H1 (cell line): ENCODE measurements at regions not wholly inside any gene's neighbourhood (a gene's known extent, or its start where the extent isn't known, plus 50 kb on each side); places are given as distances from the start of the nearest gene placed in this dataset.

ENCODE experiments used
- CTCF ChIA-PET: fragments of 300-600 bp; sonication (Branson Sonifier 250); formaldehyde crosslinking; loops from one replicate; lab custom pipeline; 2021; ENCODE audit not compliant: partially characterized antibody; lab: Charles Lee
- POLR2A ChIA-PET: fragments of 300-600 bp; sonication (Branson Sonifier 250); formaldehyde crosslinking; loops from one replicate; lab custom pipeline; 2021; ENCODE audit warnings: inconsistent platforms; ENCODE audit not compliant: partially characterized antibody; lab: Charles Lee
- DNase-seq, 2 experiments: peaks; one replicate each; pipeline versions ENCODE4 v3.0.0 to v3.0.0-alpha.2; 2010 to 2022; ENCODE audit warnings: low spot score in 2 of 2, low read depth in 1 of 2, mixed read lengths in 1 of 2
- FAIRE-seq: peaks from 2 replicates; lab custom pipeline; 2011; peaks lifted over from hg19 to GRCh38; lab: Jason Lieb, UNC
- H2AFZ ChIP-seq: 2 replicates; pipeline ENCODE4 v1.8.1; 2012; ENCODE audit warnings: low read length, inconsistent platforms
- H2AK5ac ChIP-seq: 2 replicates; pipeline ENCODE4 v1.6.1; 2013; ENCODE audit warnings: low read depth, low read length
- H2BK120ac ChIP-seq: replicated peaks from 2 replicates; pipeline ENCODE3; 2013; ENCODE audit warnings: low read depth, low read length, inconsistent platforms
- H2BK12ac ChIP-seq: 2 replicates; pipeline ENCODE4 v1.6.1; 2013; ENCODE audit warnings: low read depth, low read length
- H2BK15ac ChIP-seq: 2 replicates; pipeline ENCODE4 v1.6.1; 2013; ENCODE audit warnings: low read length
- H2BK20ac ChIP-seq: 2 replicates; pipeline ENCODE4 v1.6.1; 2013; ENCODE audit warnings: low read length
- H2BK5ac ChIP-seq: 2 replicates; pipeline ENCODE4 v1.6.1; 2013; ENCODE audit warnings: low read depth, low read length
- H3K14ac ChIP-seq: 2 replicates; pipeline ENCODE4 v1.6.1; 2013; ENCODE audit warnings: inconsistent platforms; ENCODE audit not compliant: insufficient read length
- H3K18ac ChIP-seq: 2 replicates; pipeline ENCODE4 v1.6.1; 2013; ENCODE audit warnings: low read length; ENCODE audit errors: extremely low read depth
- H3K23ac ChIP-seq: 2 replicates; pipeline ENCODE4 v1.6.1; 2013; ENCODE audit warnings: inconsistent platforms; ENCODE audit not compliant: insufficient read length
- H3K23me2 ChIP-seq: 2 replicates; pipeline ENCODE4 v1.6.1; 2013; ENCODE audit warnings: low read depth, low read length
- H3K27ac ChIP-seq: 2 replicates; pipeline ENCODE4 v1.6.1; 2011; ENCODE audit warnings: low read depth, low read length, inconsistent platforms
- H3K27me3 ChIP-seq, 4 experiments: replicated peaks in 1 of 4; 1 replicate in 1 of 4; 2 replicates in 3 of 4; pipeline versions ENCODE4 v1.6.1 to v1.8.1; 2011 to 2013; ENCODE audit warnings: low read length in 3 of 4, mild to moderate bottlenecking in 3 of 4, inconsistent platforms in 2 of 4, mixed read lengths in 2 of 4, moderate library complexity in 1 of 4; ENCODE audit not compliant: control insufficient read depth in 3 of 4, insufficient read depth in 3 of 4; ENCODE audit errors: extremely low read depth in 1 of 4
- H3K36me3 ChIP-seq, 4 experiments: 2 replicates each; pipeline versions ENCODE4 v1.6.1 to v1.8.1; 2011 to 2013; ENCODE audit warnings: mild to moderate bottlenecking in 4 of 4, low read length in 3 of 4, moderate library complexity in 2 of 4, control low read depth in 1 of 4, inconsistent platforms in 1 of 4; ENCODE audit not compliant: insufficient read depth in 4 of 4, control insufficient read depth in 2 of 4
- H3K4ac ChIP-seq: replicated peaks from 2 replicates; pipeline ENCODE3; 2013; ENCODE audit warnings: low read length, low read depth, mixed read lengths, inconsistent platforms; ENCODE audit not compliant: insufficient read length
- H3K4me1 ChIP-seq, 4 experiments: replicated peaks in 1 of 4; 1 replicate in 1 of 4; 2 replicates in 3 of 4; pipeline versions ENCODE4 v1.6.1 to v1.8.1; 2011 to 2013; ENCODE audit warnings: low read length in 3 of 4, inconsistent platforms in 2 of 4, mixed read lengths in 1 of 4; ENCODE audit not compliant: insufficient read depth in 4 of 4, control insufficient read depth in 3 of 4
- H3K4me2 ChIP-seq, 2 experiments: 2 replicates each; pipeline versions ENCODE4 v1.6.1 to v1.8.1; 2011 to 2013; ENCODE audit warnings: low read depth in 2 of 2, low read length in 2 of 2, control low read depth in 1 of 2, inconsistent platforms in 1 of 2, mild to moderate bottlenecking in 1 of 2; ENCODE audit not compliant: insufficient read depth in 1 of 2
- H3K4me3 ChIP-seq, 4 experiments: fragments of 200-600, 300-600 bp in 1 of 4; sonication (generic), shearing (Covaris generic), sonication (Bioruptor Twin) in 1 of 4; 2 replicates each; pipeline versions ENCODE4 v1.5.1 to v1.8.1; 2011 to 2016; ENCODE audit warnings: low read length in 4 of 4, low read depth in 3 of 4, control low read depth in 2 of 4, inconsistent platforms in 2 of 4, mild to moderate bottlenecking in 2 of 4, mixed read lengths in 1 of 4, moderate library complexity in 1 of 4; ENCODE audit not compliant: insufficient read depth in 2 of 4; ENCODE audit errors: extremely low read depth in 1 of 4
- H3K56ac ChIP-seq: replicated peaks from 2 replicates; pipeline ENCODE3; 2013; ENCODE audit warnings: low read depth, mild to moderate bottlenecking, mixed read lengths, low read length, inconsistent platforms; ENCODE audit not compliant: insufficient read length
- H3K79me1 ChIP-seq: 2 replicates; pipeline ENCODE4 v1.6.1; 2013; ENCODE audit warnings: low read depth, low read length, control low read depth
- H3K79me2 ChIP-seq, 2 experiments: 2 replicates each; pipeline versions ENCODE4 v1.6.1 to v1.8.1; 2012 to 2013; ENCODE audit warnings: low read length in 2 of 2, mild to moderate bottlenecking in 2 of 2, inconsistent platforms in 1 of 2; ENCODE audit not compliant: insufficient read depth in 2 of 2, control insufficient read depth in 1 of 2
- H3K9ac ChIP-seq, 4 experiments: replicated peaks in 1 of 4; 1 replicate in 1 of 4; 2 replicates in 3 of 4; pipeline versions ENCODE4 v1.6.1 to v1.8.1; 2011 to 2013; ENCODE audit warnings: low read depth in 3 of 4, low read length in 3 of 4, control low read depth in 2 of 4, mild to moderate bottlenecking in 2 of 4, moderate library complexity in 2 of 4, inconsistent platforms in 1 of 4; ENCODE audit errors: extremely low read depth in 1 of 4
- H3K9me3 ChIP-seq, 2 experiments: 2 replicates each; pipeline versions ENCODE4 v1.6.1 to v1.8.1; 2012 to 2013; ENCODE audit warnings: mild to moderate bottlenecking in 2 of 2, moderate library complexity in 2 of 2, control low read depth in 1 of 2, inconsistent platforms in 1 of 2, low read depth in 1 of 2, low read length in 1 of 2, mixed read lengths in 1 of 2; ENCODE audit not compliant: insufficient read depth in 2 of 2
- H4K20me1 ChIP-seq, 2 experiments: replicated peaks in 1 of 2; 2 replicates each; pipeline versions ENCODE3 to v1.8.1; 2011 to 2013; ENCODE audit warnings: inconsistent platforms in 2 of 2, low read length in 2 of 2, mild to moderate bottlenecking in 1 of 2; ENCODE audit not compliant: insufficient read depth in 2 of 2, control insufficient read depth in 1 of 2
- H4K5ac ChIP-seq: 2 replicates; pipeline ENCODE4 v1.6.1; 2013; ENCODE audit warnings: low read length, low read depth, mixed read lengths, inconsistent platforms; ENCODE audit not compliant: insufficient read length
- H4K8ac ChIP-seq: 2 replicates; pipeline ENCODE4 v1.8.0; 2013; ENCODE audit warnings: mild to moderate bottlenecking, moderate library complexity, low read length, inconsistent platforms; ENCODE audit not compliant: insufficient read depth; ENCODE audit errors: extremely low read depth
- H4K91ac ChIP-seq: replicated peaks from 2 replicates; pipeline ENCODE3; 2013; ENCODE audit warnings: low read length, mixed read lengths, inconsistent platforms; ENCODE audit not compliant: insufficient read length
- BCL11A ChIP-seq, 2 experiments: IDR thresholded peaks; one replicate each; pipeline ENCODE4 v1.6.1; 2011; ENCODE audit warnings: low read depth in 2 of 2, low read length in 2 of 2, mild to moderate bottlenecking in 2 of 2
- BRCA1 ChIP-seq: IDR thresholded peaks from 2 replicates; pipeline ENCODE4 v1.6.1; 2012; ENCODE audit warnings: low read depth, low read length, improper control_type of control experiment
- CBX8 ChIP-seq: fragments of 300-800, 300-1000 bp; sonication (generic); IDR thresholded peaks from 2 replicates; pipeline ENCODE4 v1.7.1; 2016; ENCODE audit warnings: low read depth, low read length, borderline replicate concordance
- CREB1 ChIP-seq: IDR thresholded peaks from 2 replicates; pipeline ENCODE4 v1.6.1; 2012; ENCODE audit warnings: inconsistent platforms
- HDAC2 ChIP-seq, 2 experiments: fragments of 300-600 bp in 1 of 2; sonication (generic) in 1 of 2; IDR thresholded peaks; 2 replicates each; pipeline ENCODE4 v1.6.1; 2011 to 2012; ENCODE audit warnings: low read depth in 2 of 2, low read length in 2 of 2, mild to moderate bottlenecking in 2 of 2, moderate library complexity in 2 of 2, borderline replicate concordance in 1 of 2, inconsistent platforms in 1 of 2
- HDAC6 ChIP-seq: IDR thresholded peaks from one replicate; pipeline ENCODE4 v1.7.1; 2012; ENCODE audit warnings: low read depth, mild to moderate bottlenecking, inconsistent platforms, low read length, moderate library complexity
- JUND ChIP-seq: IDR thresholded peaks from 2 replicates; pipeline ENCODE4 v1.6.1; 2011; ENCODE audit warnings: mild to moderate bottlenecking, improper control_type of control experiment, low read length
- KDM4A ChIP-seq: IDR thresholded peaks from one replicate; pipeline ENCODE4 v1.7.1; 2012; ENCODE audit warnings: low read depth, mild to moderate bottlenecking, moderate library complexity, low read length, inconsistent platforms; ENCODE audit not compliant: severe bottlenecking
- MAFK ChIP-seq: IDR thresholded peaks from 2 replicates; pipeline ENCODE4 v1.6.1; 2012; ENCODE audit warnings: low read depth, mild to moderate bottlenecking, improper control_type of control experiment, low read length
- PHF8 ChIP-seq: fragments of 200-600 bp; sonication (generic); conservative IDR thresholded peaks from 2 replicates; pipeline ENCODE4 v1.7.1; 2012; ENCODE audit warnings: low read depth, mild to moderate bottlenecking, inconsistent platforms, low read length, moderate library complexity
- RXRA ChIP-seq: IDR thresholded peaks from 2 replicates; pipeline ENCODE4 v1.6.1; 2011; ENCODE audit warnings: low read depth, mild to moderate bottlenecking, low read length, moderate library complexity; ENCODE audit not compliant: insufficient read depth
- SIRT6 ChIP-seq: IDR thresholded peaks from one replicate; pipeline ENCODE4 v1.7.1; 2012; ENCODE audit warnings: low read length, inconsistent platforms
- SRF ChIP-seq: IDR thresholded peaks from 2 replicates; pipeline ENCODE4 v1.6.1; 2011; ENCODE audit warnings: mild to moderate bottlenecking, low read depth, low read length, moderate library complexity
- TAF1 ChIP-seq: IDR thresholded peaks from 2 replicates; pipeline ENCODE4 v1.6.1; 2011; ENCODE audit warnings: mild to moderate bottlenecking, low read depth, low read length
- TAF7 ChIP-seq: optimal IDR thresholded peaks from 2 replicates; pipeline ENCODE3; 2011; ENCODE audit warnings: low read depth, mild to moderate bottlenecking, inconsistent platforms, low read length, moderate library complexity, borderline replicate concordance
- TCF12 ChIP-seq: IDR thresholded peaks from 2 replicates; pipeline ENCODE4 v1.6.1; 2011; ENCODE audit warnings: low read depth, mild to moderate bottlenecking, low read length
- ZNF274 ChIP-seq: IDR thresholded peaks from 2 replicates; pipeline ENCODE4 v1.7.0; 2012; ENCODE audit warnings: low read length, borderline replicate concordance; ENCODE audit errors: extremely low read depth
- WGBS, 2 experiments: shearing (Covaris generic) in 1 of 2; methylation state at CpG; one replicate each; pipeline versions ENCODE4 v1.1.6 to v1.1.7; 2013 to 2015; ENCODE audit warnings: low lambda C conversion rate in 2 of 2, mixed read lengths in 2 of 2, inconsistent platforms in 1 of 2, low coverage in 1 of 2, missing lambda C conversion rate in 1 of 2; ENCODE audit not compliant: insufficient replicate concordance in 2 of 2, insufficient coverage in 1 of 2, insufficient read length in 1 of 2; ENCODE audit errors: extremely low coverage in 1 of 2, missing lambda C conversion rate in 1 of 2; 5-methylcytosine and 5-hydroxymethylcytosine counted together

DNA sequence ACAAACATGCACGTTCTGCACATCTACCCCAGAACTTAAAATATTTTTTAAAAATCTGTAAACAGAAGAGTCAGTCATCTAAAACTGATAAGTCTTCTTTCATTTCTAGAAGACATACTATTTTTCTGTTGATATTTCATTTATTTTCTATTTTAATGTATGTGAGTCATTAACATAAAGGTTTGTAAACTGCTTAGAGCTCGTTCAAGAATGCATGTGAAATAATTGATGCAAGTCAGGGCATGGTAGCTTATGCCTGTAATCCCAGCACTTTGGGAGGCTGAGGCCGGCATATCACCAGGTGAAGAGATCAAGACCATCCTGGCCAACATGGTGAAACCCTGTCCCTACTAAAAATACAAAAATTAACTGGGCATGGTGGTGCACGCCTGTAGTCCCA, 219.9 kb upstream of the HSFY2 start:
- Histone ChIP-seq H4K8ac (no peak overlapping the region), H2BK12ac (no peak overlapping the region), H2AK5ac (no peak overlapping the region), H3K79me2 (no peaks in the 10 kb centered on the region), H3K36me3 (no peaks in the 10 kb centered on the region; a peak in 1 of 8 replicates), H3K9ac (no peak overlapping the region), H3K4me3 (no peak overlapping the region), H4K5ac (no peak overlapping the region), H2BK20ac (no peak overlapping the region), H3K56ac (no peak overlapping the region), H4K91ac (no peak overlapping the region), H3K18ac (no peak overlapping the region), H2BK120ac (no peak overlapping the region), H3K4ac (no peak overlapping the region), H2BK5ac (no peak overlapping the region), H3K23ac (no peak overlapping the region), H4K20me1 (no peaks in the 10 kb centered on the region), H2AFZ (no peak overlapping the region), H3K27ac (no peak overlapping the region), H3K4me2 (no peak overlapping the region), H3K27me3 (no peaks in the 10 kb centered on the region), H3K9me3 (no peaks in the 10 kb centered on the region), H3K23me2 (no peaks in the 10 kb centered on the region), H3K14ac (no peak overlapping the region), H2BK15ac (no peak overlapping the region), H3K79me1 (no peaks in the 10 kb centered on the region), H3K4me1 (no peaks in the 10 kb centered on the region)
- FAIRE-seq (no peak), DNase-seq (no peak)
- 91% methylated on average over 4 of the region's 4 CpGs; no CpG with 5 or more reads in 1 of the 2 experiments for WGBS, 2 experiments
- ChIA-PET POLR2A (no interaction called here), CTCF (no interaction called here)
- no peak for TF ChIP-seq BCL11A (IDR thresholded peaks at IDR 0.05; ENCODE audit: low read depth in 2 of 2, low read length in 2 of 2)
- TF ChIP-seq TCF12, result no peak
- no peak for TF ChIP-seq TAF1
- no peak for TF ChIP-seq KDM4A
- TF ChIP-seq RXRA, result no peak
- no peak for TF ChIP-seq HDAC6
- no peak for TF ChIP-seq PHF8
- no peak for TF ChIP-seq CBX8
- no peak for TF ChIP-seq SIRT6
- TF ChIP-seq CREB1, result no peak
- TF ChIP-seq HDAC2 (IDR thresholded peaks at IDR 0.05; ENCODE audit: borderline replicate concordance in 1 of 2, low read depth in 2 of 2, low read length in 2 of 2), result no peak
- TF ChIP-seq BRCA1, result no peak
- TF ChIP-seq JUND, result no peak
- TF ChIP-seq ZNF274, result no peak
- TF ChIP-seq TAF7, result no peak
- no peak for TF ChIP-seq SRF
- TF ChIP-seq MAFK, result no peak
